Heart left ventricle (tissue), 16 donors: ENCODE measurements at regions not wholly inside any gene's neighbourhood (a gene's known extent, or its start where the extent isn't known, plus 50 kb on each side); places are given as distances from the start of the nearest gene placed in this dataset.
"Not testable (repeated sequence)": the region's sequence is repeated elsewhere in the genome, so short reads cannot be mapped to it uniquely, and the experiment has no call there.

ENCODE experiments used
- ATAC-seq, 4 donors: fragments of 200-7000 bp; cut with Tn5 transposase; one replicate each; pipeline ENCODE4 v1.9.1; 2020 to 2022; ENCODE audit warnings: moderate library complexity in 4 of 4, mild to moderate bottlenecking in 3 of 4, moderate number of reproducible peaks in 1 of 4
- DNase-seq, 5 donors: peaks; one replicate each; pipeline ENCODE4 v3.0.0-alpha.2; 2020
- H3K27ac ChIP-seq, 12 donors: fragments of 200-600 bp; sonication (generic) in 4 of 12; one replicate each; pipeline versions ENCODE4 v1.5.0 to v1.8.0; 2016 to 2022; ENCODE audit warnings: mild to moderate bottlenecking in 2 of 12
- H3K27me3 ChIP-seq, 9 donors: fragments of 200-600 bp; sonication (generic) in 2 of 9; one replicate each; pipeline versions ENCODE4 v1.5.1 to v1.8.0; 2016 to 2022; ENCODE audit warnings: mild to moderate bottlenecking in 3 of 9
- H3K36me3 ChIP-seq, 9 donors: fragments of 200-600 bp; sonication (generic) in 2 of 9; one replicate each; pipeline versions ENCODE4 v1.5.0 to v1.8.0; 2018 to 2022; ENCODE audit warnings: mild to moderate bottlenecking in 2 of 9
- H3K4me1 ChIP-seq, 12 donors: fragments of 200-600 bp; sonication (generic) in 4 of 12; one replicate each; pipeline versions ENCODE4 v1.5.0 to v1.8.0; 2016 to 2022; ENCODE audit warnings: mild to moderate bottlenecking in 3 of 12
- H3K4me3 ChIP-seq, 12 donors: fragments of 200-600 bp; sonication (generic) in 4 of 12; one replicate each; pipeline versions ENCODE4 v1.5.0 to v1.8.0; 2017 to 2022; ENCODE audit warnings: mild to moderate bottlenecking in 9 of 12, moderate library complexity in 4 of 12
- H3K9me3 ChIP-seq, 12 donors: fragments of 200-600 bp; sonication (generic) in 4 of 12; one replicate each; pipeline versions ENCODE4 v1.5.0 to v1.8.0; 2016 to 2022; ENCODE audit warnings: mild to moderate bottlenecking in 1 of 12
- POLR2A ChIP-seq, 2 donors: fragments of 450-650 bp; IDR thresholded peaks; one replicate each; pipeline ENCODE4 v1.6.1; 2017; ENCODE audit warnings: antibody characterized with exemption in 2 of 2, mild to moderate bottlenecking in 2 of 2, moderate library complexity in 2 of 2
- WGBS, 4 donors: extraction: QIAGEN DNeasy Blood & Tissue Kit in 2 of 4; methylation state at CpG; one replicate each; pipeline versions ENCODE4 v1.1.5 to v1.1.7; 2013 to 2018; 5-methylcytosine and 5-hydroxymethylcytosine counted together
- intact Hi-C, 10 donors: fragments of 100-400 bp; cut with DNase I; formaldehyde crosslinking; loops; one replicate each; pipeline versions ENCODE4 v1.11.1 to v1.14.2; 2022
- TF ChIP-seq, protein P1 (sequence below), 12 donors: fragments of 200-600 bp; sonication (generic) in 4 of 12; IDR thresholded peaks; one replicate each; pipeline versions ENCODE4 v1.5.0 to v1.8.0; 2018 to 2022; ENCODE audit warnings: antibody characterized with exemption in 12 of 12, mild to moderate bottlenecking in 5 of 12
- donor health status: ischemic (EF 13 %, LVEDD 7.1; RV severe dilation, severe dysfunction).
- donor health status: healthy with polysubstance abuse.
- donor health status: DM: no; HTN: yes; CAD: no.
- donor health status: DM: no; HTN: no; CAD: no.
- donor health status: ischemic (EF 25% LVEDD 6.9; RV normal size, moderate dysfunction).
- donor health status: ischemic (EF 25% LVEDD 5.7; RV mildly dilated, moderate dysfunction).
- donor health status: healthy.
- donor health status: DM: yes; HTN: yes; CAD: no.
- donor health status: ischemic (EF 35%, LVEDD 5.7; RV mildly dilated, moderate dysfunction).
- donor health status: nonischemic (EF 11% LVEDD 7.7; RV severe dilation, severe dysfunction).
- donor health status: DM: yes; HTN: yes; CAD: no.
- donor health status: PGD.
- donor health status: ischemic (EF 29% LVEDD 5.4; RV normal size, mild dysfunction).
- donor health status: nonischemic (EF 23%, LVEDD 6.1; RV moderate dilation, normal function).

DNA sequence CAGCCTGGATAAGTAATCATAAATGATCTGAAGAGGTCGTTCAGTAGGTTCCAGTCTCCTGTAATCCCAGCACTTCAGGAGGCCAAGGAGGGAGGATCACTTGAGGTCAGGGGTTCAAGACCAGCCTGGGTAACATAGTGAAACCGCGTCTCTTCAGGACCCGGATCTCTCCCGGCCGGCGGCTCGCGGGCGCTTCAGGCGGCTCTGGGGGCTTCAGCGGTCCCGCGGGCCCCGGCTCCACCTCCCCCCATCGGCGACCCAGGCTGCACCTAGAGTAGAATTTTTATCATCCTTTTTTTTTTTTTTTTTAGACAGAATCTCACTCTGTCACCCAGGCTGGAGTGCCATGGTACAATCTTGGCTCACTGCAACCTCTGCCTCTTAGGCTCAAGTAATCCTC lies 95.9 kb downstream of the ABCC12 start:
- no peaks in the 10 kb centered on the region for H3K9me3 ChIP-seq
- no peak overlapping the region for H3K27ac ChIP-seq
- WGBS, 4 donors, result 92 to 98% (median 97%) methylated on average over 17 of the region's 17 CpGs
- intact Hi-C loops, result loop anchor here in 8 of 10 donors (5.0 to 10.0 kb wide), 6 partner anchors 805 to 1025 kb away; partner anchors contain the start of gene NETO2 (in 7 of the 8)
- TF ChIP-seq, protein P1, sequence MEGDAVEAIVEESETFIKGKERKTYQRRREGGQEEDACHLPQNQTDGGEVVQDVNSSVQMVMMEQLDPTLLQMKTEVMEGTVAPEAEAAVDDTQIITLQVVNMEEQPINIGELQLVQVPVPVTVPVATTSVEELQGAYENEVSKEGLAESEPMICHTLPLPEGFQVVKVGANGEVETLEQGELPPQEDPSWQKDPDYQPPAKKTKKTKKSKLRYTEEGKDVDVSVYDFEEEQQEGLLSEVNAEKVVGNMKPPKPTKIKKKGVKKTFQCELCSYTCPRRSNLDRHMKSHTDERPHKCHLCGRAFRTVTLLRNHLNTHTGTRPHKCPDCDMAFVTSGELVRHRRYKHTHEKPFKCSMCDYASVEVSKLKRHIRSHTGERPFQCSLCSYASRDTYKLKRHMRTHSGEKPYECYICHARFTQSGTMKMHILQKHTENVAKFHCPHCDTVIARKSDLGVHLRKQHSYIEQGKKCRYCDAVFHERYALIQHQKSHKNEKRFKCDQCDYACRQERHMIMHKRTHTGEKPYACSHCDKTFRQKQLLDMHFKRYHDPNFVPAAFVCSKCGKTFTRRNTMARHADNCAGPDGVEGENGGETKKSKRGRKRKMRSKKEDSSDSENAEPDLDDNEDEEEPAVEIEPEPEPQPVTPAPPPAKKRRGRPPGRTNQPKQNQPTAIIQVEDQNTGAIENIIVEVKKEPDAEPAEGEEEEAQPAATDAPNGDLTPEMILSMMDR (IDR thresholded peaks at IDR 0.05), result no peak
- TF ChIP-seq POLR2A (IDR thresholded peaks at IDR 0.05), result no peak
- no peaks in the 10 kb centered on the region for H3K36me3 ChIP-seq
- DNase-seq (no peak), ATAC-seq (no peak)
- peaks cover 0 to 4% (median under 1%) of the 10 kb centered on the region in 12 donors for H3K4me1 ChIP-seq
- no peak overlapping the region for H3K4me3 ChIP-seq
- peaks cover 0 to 3% (median 0%) of the 10 kb centered on the region in 9 donors for H3K27me3 ChIP-seq

DNA sequence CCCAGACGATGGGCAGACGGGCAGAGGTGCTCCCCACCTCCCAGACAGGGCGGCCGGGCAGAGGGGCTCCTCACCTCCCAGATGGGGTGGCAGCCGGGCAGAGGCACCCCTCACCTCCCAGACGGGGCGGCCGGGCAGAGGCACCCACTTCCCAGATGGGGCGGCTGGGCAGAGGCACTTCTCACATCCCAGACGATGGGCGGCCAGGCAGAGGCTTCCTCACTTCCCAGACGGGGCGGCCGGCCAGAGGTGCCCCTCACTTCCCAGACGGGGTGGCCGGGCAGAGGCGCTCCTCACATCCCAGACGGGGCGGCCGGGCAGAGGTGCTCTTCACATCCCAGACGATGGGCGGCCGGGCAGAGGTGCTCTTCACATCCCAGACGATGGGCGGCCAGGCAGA lies 96.6 kb downstream of the ABCC12 start:
- not testable (repeated sequence) for H3K4me3 ChIP-seq, H3K27ac ChIP-seq, DNase-seq, ATAC-seq, H3K36me3 ChIP-seq, H3K27me3 ChIP-seq, H3K9me3 ChIP-seq, H3K4me1 ChIP-seq
- intact Hi-C loops, result loop anchor here in 7 of 10 donors (5.0 to 10.0 kb wide), 6 partner anchors 804 to 1024 kb away; partner anchors contain the start of gene NETO2 (in 6 of the 7)
- WGBS, 4 donors, result 95 to 97% (median 96%) methylated on average over 10 to 25 of the region's 25 CpGs

DNA sequence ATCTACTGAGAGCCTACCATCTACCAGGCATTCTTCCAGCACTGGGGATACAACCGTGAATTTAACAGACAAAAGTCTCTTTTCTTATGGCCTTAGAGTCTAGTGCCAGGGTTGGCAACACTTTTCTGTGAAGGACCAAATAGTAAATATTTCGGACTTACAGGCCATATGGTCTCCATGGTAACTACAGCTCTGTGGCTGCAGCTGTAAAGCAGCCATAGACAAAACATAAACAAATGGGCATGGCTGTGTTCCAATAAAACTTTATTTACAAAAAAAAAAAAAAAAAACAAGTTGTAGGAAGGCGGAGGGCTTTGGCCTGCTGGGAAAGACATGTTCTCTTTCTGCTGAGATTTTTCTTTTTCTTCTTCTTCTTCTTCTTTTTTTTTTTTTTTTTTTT lies 98.7 kb downstream of the ABCC12 start:
- TF ChIP-seq, protein P1 (IDR thresholded peaks at IDR 0.05), result no peak
- TF ChIP-seq POLR2A (IDR thresholded peaks at IDR 0.05), result no peak

DNA sequence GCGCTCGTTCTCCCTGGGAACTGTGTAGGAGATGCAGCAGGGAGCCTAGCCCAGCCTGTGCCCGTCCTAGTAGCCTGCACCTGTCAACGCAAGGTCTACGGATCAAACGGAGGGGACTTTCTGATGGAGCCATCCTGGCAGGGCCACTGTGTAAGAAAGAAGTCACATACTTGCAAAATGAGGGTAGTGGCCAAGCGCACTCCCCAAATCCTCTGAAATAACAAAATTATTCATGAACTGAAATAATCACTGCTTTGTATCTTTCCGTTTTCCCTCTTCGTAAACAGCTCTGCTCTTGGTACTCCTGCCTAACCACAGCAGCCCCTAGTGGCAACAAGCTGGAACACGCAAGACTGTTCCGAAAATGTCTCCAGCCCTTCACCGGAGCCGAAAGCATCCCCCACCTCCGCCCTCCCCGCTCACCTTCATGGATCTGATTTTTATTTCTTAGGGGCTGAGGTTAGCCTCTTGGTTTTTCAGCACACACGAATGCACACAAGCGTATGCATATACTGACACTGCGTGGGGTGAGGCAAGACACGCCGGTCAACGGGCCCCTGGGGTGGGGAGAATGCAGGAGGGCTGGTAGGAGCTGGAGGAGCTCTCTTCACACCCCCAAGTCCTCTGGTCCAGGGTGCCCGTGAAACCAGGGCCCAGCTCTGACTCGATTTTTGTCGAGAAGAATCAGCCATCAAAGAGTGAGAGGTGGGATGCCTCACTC lies 100.8 kb downstream of the ABCC12 start:
- Histone ChIP-seq H3K9me3 (no peaks in the 10 kb centered on the region), H3K27ac (no peak overlapping the region), H3K27me3 (peaks cover 0 to 3% (median 0%) of the 10 kb centered on the region in 9 donors), H3K4me1 (peaks cover 0 to 23% (median 4%) of the 10 kb centered on the region in 12 donors), H3K36me3 (no peaks in the 10 kb centered on the region), H3K4me3 (peak overlapping the region in 3 of 12 donors; percentile 9 to 23 (median 15))
- WGBS, 4 donors, result 29 to 34% (median 31%) methylated on average over 24 of the region's 24 CpGs
- DNase-seq, result peak in 4 of 5 donors; percentile 28 to 40 (median 34)
- TF ChIP-seq, protein P1 (IDR thresholded peaks at IDR 0.05), result peak; percentile 65 to 82 (median 78)
- no peak for TF ChIP-seq POLR2A (IDR thresholded peaks at IDR 0.05)
- peak in 3 of 4 donors; percentile 64 to 85 (median 68) for ATAC-seq
- intact Hi-C loops, result loop anchor here in 7 of 10 donors (5.0 to 10.0 kb wide), 7 partner anchors 102 to 1020 kb away; partner anchors contain the start of genes NETO2 (in 6 of the 7) and ABCC12 (in 1 of the 7)

More for the DNA sequence above, 98.7 kb downstream of the ABCC12 start:
- no peaks in the 10 kb centered on the region for H3K36me3 ChIP-seq
- no peak overlapping the region for H3K4me3 ChIP-seq
- peaks cover 0 to 23% (median 4%) of the 10 kb centered on the region in 12 donors for H3K4me1 ChIP-seq
- WGBS, 4 donors, result 88 to 92% (median 90%) methylated on average over 3 of the region's 3 CpGs
- intact Hi-C loops, result loop anchor here in 7 of 10 donors (1.0 to 10.0 kb wide), 7 partner anchors 8 to 1022 kb away; partner anchors contain the start of gene NETO2 (in 6 of the 7)
- no peak for DNase-seq
- H3K9me3 ChIP-seq, result no peaks in the 10 kb centered on the region
- H3K27me3 ChIP-seq, result peaks cover 0 to 3% (median 0%) of the 10 kb centered on the region in 9 donors
- H3K27ac ChIP-seq, result no peak overlapping the region
- no peak for ATAC-seq
